Epidermal melanocyte (primary cell): ENCODE measurements at regions not wholly inside any gene's neighbourhood (a gene's known extent, or its start where the extent isn't known, plus 50 kb on each side); places are given as distances from the start of the nearest gene placed in this dataset.

Experiments used
- DNase-seq: peaks from one replicate; pipeline ENCODE4 v3.0.0; 2011; ENCODE audit warnings: low spot score; ENCODE audit not compliant: insufficient read length

DNA sequence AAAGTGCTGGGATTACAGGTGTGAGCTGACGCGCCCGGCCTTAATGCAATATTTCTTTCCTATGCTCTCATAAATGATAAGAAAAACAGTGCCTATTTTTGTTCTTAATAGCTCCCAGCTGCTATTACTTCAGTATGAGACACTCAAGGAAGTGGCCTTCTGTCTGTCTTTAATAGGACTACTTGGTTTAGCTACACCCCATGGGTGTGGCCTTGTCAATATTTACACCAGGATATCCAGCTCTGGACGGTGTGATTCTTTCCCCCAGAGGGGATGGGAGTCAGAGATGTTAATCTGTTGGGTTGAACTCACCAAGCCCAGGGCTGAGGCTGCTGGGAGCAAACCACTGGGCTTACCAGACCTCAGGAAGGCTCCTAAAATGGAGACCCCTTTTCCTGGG is 134.2 kb downstream of the CEP57L1 start:
- DNase-seq = no peak

DNA sequence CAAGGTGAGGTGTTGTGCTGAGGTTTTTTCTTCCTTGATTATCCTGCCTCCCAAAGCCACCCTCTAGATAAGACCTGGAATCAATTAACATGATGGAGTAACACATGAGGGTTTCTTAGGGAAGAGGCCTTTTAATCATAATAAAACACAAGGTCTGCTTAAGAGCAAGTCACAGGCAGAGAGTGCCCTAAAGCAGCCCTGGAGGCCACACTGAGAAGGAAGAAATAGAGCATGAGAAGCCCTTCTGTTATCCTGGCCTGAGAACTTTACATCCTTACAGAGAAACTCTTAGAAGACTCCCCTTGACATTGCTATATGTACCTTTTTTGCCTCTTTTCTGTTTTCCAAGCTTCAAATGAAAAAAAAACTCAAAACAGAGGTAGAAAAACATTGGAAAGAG is 132.3 kb downstream of the CEP57L1 start:
- DNase-seq = no peak

DNA sequence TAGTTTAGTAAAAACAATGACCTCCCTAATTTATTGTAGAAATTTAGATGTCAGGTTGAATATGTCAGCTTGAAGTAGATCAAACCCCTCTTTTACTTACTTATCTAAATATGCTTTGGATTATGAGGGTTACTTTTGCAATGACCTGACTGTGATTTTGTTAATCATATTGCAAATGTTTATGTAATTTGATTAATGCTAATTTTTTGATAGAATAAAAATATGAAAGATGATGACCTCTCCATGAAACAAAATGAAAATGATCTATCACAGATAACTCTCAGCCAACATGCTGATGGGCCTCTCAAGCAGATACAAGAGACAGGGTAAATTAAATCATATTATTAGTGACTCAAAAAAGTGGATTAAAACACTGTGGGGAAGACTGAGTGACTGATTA is 131.0 kb downstream of the CEP57L1 start:
- no peak for DNase-seq

DNA sequence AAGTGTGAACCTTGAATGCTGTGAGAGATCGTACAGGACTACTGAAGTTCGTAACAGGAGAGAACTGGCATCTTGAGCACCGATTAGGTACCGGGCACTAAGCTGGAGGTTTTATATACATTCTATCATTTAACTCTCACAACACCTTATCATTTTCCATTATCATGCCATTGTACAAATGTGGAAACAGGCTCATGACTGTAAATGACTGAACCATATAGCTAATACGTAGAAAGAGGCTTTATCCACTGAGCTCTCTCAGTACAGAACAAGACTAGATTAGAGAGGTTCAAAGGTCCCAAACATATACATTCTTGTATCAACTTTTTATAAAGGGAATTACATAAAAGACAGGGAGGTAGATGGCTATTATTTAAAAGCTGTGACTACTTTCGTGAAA is 130.6 kb downstream of the CEP57L1 start:
- no peak for DNase-seq

DNA sequence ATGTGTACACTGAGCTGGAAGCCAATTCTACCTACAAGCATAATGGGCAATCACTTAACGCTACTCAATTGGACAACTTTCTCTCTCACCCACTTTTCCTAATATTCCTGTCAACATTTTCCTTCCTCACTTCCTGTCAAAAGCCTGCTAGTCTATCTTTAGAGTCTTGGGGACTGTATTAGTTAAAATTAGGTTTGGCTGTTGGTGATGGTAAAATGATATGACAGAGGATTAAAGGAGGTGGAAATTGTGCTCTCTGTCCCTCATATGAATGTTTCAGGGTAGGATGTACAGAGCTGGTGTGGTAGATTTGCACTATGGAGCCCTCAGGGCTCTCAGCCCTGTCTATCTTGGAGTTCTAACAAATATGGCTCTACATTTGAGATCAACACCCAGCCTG is 129.7 kb downstream of the CEP57L1 start:
- no peak for DNase-seq

DNA sequence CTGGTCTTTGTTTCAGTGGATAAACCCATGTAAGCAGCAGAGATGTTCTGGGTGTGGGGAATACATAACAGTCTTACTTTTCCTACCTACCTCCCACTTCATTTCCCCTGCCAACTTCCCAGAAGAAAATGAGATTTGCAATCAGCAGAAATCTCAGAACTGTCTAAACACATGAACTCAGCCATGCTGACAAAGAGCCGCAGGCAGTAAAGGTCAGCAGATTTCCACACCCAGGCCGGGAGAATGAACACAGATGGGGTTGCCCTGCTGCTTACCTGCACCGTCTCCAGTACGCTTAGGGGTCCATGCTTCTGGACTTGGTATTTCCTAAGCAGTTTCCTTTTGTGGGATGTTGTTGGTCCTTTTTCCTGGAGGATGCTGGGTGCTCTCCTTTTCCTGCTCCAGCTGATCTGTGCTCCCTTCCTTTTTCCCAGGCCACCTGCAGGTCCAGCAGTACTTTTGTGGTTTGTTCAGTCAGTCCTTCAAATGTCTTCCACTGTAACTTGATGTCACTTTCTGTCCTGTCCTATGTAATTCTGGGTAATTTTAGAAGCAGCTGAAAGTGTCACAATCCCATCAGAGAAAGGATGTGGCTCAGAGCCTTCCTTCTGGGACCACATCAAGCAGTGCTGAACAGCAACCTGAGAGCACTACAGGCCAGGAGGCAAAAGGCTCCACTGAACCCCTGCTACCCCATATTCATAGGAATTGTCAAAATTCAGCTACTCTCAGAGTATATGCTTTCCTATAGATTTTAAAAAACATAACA is 129.0 kb downstream of the CEP57L1 start:
- no peak for DNase-seq

DNA sequence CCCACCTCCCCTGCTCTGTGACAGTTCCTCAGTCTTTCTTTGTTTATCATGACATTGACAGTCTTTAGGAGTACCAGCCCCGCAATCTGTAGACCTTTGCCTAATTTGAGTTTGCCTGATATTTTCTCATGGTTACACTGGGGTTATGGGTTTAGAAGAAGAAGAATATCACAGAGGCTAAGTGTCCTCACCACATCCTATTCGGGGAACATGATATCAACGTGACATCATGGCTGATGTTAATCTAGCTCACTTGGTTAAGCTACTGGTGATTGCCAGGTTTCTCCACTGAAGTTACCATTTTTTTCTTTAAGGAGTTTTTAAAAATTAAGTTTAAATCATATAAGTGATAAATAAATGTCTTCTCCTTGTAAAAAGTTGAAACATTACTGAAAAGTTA is 127.5 kb downstream of the CEP57L1 start:
- no peak for DNase-seq

DNA sequence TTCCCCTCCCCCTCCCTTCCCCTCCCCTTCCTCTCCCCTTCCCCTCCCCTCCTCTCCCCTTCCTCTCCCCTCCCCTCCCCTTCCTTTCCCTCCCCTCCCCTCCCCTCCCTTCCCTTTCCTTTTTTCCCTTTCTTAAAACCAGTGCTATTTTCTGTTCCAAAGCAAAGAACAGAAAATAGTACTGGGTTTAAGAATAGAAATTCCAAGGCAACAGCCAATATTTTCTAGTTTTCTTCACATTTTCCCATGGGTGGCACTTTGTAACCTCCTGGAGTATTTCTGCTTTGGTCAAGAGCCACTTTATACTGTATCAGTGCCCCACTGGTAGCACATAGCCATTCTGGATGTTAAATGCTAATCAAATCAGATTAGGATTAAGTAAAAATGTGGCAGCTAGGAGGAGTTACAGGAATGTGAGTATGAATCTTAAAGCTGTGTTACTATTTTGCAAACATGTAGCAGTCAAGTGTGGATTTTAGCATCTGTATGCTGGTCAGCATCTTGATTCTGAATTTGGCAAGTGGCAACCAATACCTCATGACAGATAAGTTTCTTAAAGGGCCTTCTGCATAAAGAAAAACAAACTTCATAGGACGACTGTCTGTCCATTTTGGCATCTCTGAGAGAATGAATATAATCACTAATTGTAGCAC is 126.4 kb downstream of the CEP57L1 start:
- no peak for DNase-seq
